GM12878 (cell line): ENCODE measurements at regions not wholly inside any gene's neighbourhood (a gene's known extent, or its start where the extent isn't known, plus 50 kb on each side); places are given as distances from the start of the nearest gene placed in this dataset.

ENCODE experiments used
- ATAC-seq: fragments of 200-7000 bp; cut with Tn5 transposase; 3 replicates; pipeline ENCODE4 v1.9.1; 2020; ENCODE audit warnings: mild to moderate bottlenecking, moderate library complexity
- BruUV-seq: library from RNA; stranded (reverse); fragments of 400-500 nt; replicated peaks from 2 replicates; lab custom pipeline; 2021; lab: Mats Ljungman, UMichigan
- CTCF ChIA-PET: fragments of 300-600 bp; sonication (Branson Sonifier 250); formaldehyde crosslinking; extraction: SDS; loops from one replicate; lab custom pipeline; 2021; ENCODE audit warnings: inconsistent platforms; lab: Yijun Ruan, JAX
- POLR2A ChIA-PET: fragments of 350-600 bp; formaldehyde crosslinking; extraction: SDS; loops from one replicate; lab custom pipeline; 2021; ENCODE audit warnings: inconsistent platforms; lab: Charles Lee
- RAD21 ChIA-PET: fragments of 300-600 bp; sonication (Branson Sonifier 250); formaldehyde crosslinking; loops from one replicate; lab custom pipeline; 2023; ENCODE audit warnings: antibody characterized with exemption; ENCODE audit not compliant: unreplicated experiment; lab: Charles Lee
- SMC1A ChIA-PET: fragments of 300-600 bp; sonication (Branson Sonifier 250); formaldehyde crosslinking; loops from one replicate; lab custom pipeline; 2023; ENCODE audit not compliant: unreplicated experiment, uncharacterized antibody; lab: Charles Lee
- DNase-seq: peaks from one replicate; pipeline ENCODE4 v3.0.0-alpha.2; 2011; ENCODE audit warnings: low read depth, low spot score
- FAIRE-seq: peaks from 3 replicates; lab custom pipeline; 2011; peaks lifted over from hg19 to GRCh38; lab: Jason Lieb, UNC
- H2AFZ ChIP-seq: 2 replicates; pipeline ENCODE4 v1.6.0; 2011; ENCODE audit warnings: low read depth, low read length, control low read depth; ENCODE audit not compliant: control insufficient read depth
- H3K27ac ChIP-seq: 2 replicates; pipeline ENCODE4 v1.5.1; 2011; ENCODE audit warnings: control low read depth; ENCODE audit not compliant: control insufficient read depth, insufficient read depth
- H3K27me3 ChIP-seq, 2 experiments: replicated peaks in 1 of 2; 2 replicates each; pipeline versions ENCODE4 v1.6.0 to v1.6.1; 2011; ENCODE audit warnings: low read length in 1 of 2; ENCODE audit not compliant: control insufficient read depth in 2 of 2, insufficient read depth in 2 of 2
- H3K36me3 ChIP-seq, 2 experiments: 2 replicates each; pipeline ENCODE4 v1.5.1; 2011; ENCODE audit warnings: low read length in 1 of 2; ENCODE audit not compliant: control insufficient read depth in 2 of 2, insufficient read depth in 2 of 2
- H3K4me1 ChIP-seq: 2 replicates; pipeline ENCODE4 v1.6.1; 2011; ENCODE audit warnings: mild to moderate bottlenecking, low read length, moderate library complexity, mixed read lengths; ENCODE audit not compliant: control insufficient read depth, insufficient read depth
- H3K4me2 ChIP-seq: 2 replicates; pipeline ENCODE4 v1.6.0; 2011; ENCODE audit warnings: control low read depth; ENCODE audit not compliant: control insufficient read depth, insufficient read depth
- H3K4me3 ChIP-seq: fragments of 200-600 bp; sonication (generic); 2 replicates; pipeline ENCODE4 v1.5.1; 2016
- H3K79me2 ChIP-seq: 2 replicates; pipeline ENCODE4 v1.6.0; 2011; ENCODE audit warnings: low read length; ENCODE audit not compliant: control insufficient read depth, insufficient read depth
- H3K9ac ChIP-seq: 2 replicates; pipeline ENCODE4 v1.8.0; 2011; ENCODE audit warnings: low read length, control low read depth, mixed read lengths; ENCODE audit not compliant: control insufficient read depth, insufficient read depth
- H3K9me3 ChIP-seq: replicated peaks from 3 replicates; pipeline ENCODE4 v1.5.1; 2011; ENCODE audit warnings: mild to moderate bottlenecking, low read length; ENCODE audit not compliant: control insufficient read depth, insufficient read depth
- H4K20me1 ChIP-seq: 2 replicates; pipeline ENCODE4 v1.6.0; 2011; ENCODE audit not compliant: control insufficient read depth, insufficient read depth
- ATF7 ChIP-seq: fragments of 450-650 bp; IDR thresholded peaks from 2 replicates; pipeline ENCODE4 v1.6.1; 2016; ENCODE audit warnings: low read depth, mild to moderate bottlenecking
- E4F1 ChIP-seq: fragments of 450-650 bp; IDR thresholded peaks from 2 replicates; pipeline ENCODE4 v1.6.1; 2018; ENCODE audit warnings: borderline replicate concordance, mild to moderate bottlenecking; ENCODE audit not compliant: partially characterized antibody
- KDM1A ChIP-seq: fragments of 200-600 bp; sonication (generic); IDR thresholded peaks from 2 replicates; pipeline ENCODE4 v1.6.1; 2016; ENCODE audit warnings: borderline replicate concordance
- MEF2A ChIP-seq: IDR thresholded peaks from 2 replicates; pipeline ENCODE4 v1.6.1; 2011; ENCODE audit warnings: low read depth, mild to moderate bottlenecking, low read length, moderate library complexity; ENCODE audit not compliant: insufficient read depth
- NFXL1 ChIP-seq: fragments of 450-650 bp; IDR thresholded peaks from 2 replicates; pipeline ENCODE4 v1.6.1; 2017; ENCODE audit warnings: antibody characterized with exemption, mild to moderate bottlenecking, borderline replicate concordance
- NFYB ChIP-seq: IDR thresholded peaks from 2 replicates; pipeline ENCODE4 v1.6.1; 2011; ENCODE audit warnings: low read depth, mild to moderate bottlenecking, low read length, improper control_type of control experiment, moderate library complexity; ENCODE audit not compliant: insufficient read depth
- POLR2A ChIP-seq: IDR thresholded peaks from 2 replicates; pipeline ENCODE4 v1.6.1; 2011; ENCODE audit warnings: low read depth, mild to moderate bottlenecking, low read length
- RAD21 ChIP-seq: IDR thresholded peaks from 2 replicates; pipeline ENCODE4 v1.6.1; 2011; ENCODE audit warnings: mild to moderate bottlenecking, low read depth, low read length, moderate library complexity; ENCODE audit not compliant: insufficient read depth
- RFX5 ChIP-seq: IDR thresholded peaks from 2 replicates; pipeline ENCODE4 v1.6.1; 2011; ENCODE audit warnings: low read depth, low read length, improper control_type of control experiment
- SMC3 ChIP-seq: IDR thresholded peaks from 2 replicates; pipeline ENCODE4 v1.6.1; 2011; ENCODE audit warnings: low read length, improper control_type of control experiment, borderline replicate concordance
- SUZ12 ChIP-seq: fragments of 200-600 bp; sonication (generic); IDR thresholded peaks from one replicate; pipeline ENCODE4 v1.6.1; 2018; ENCODE audit warnings: antibody characterized with exemption, mild to moderate bottlenecking; ENCODE audit not compliant: unreplicated experiment
- TAF1 ChIP-seq: IDR thresholded peaks from 2 replicates; pipeline ENCODE4 v1.6.1; 2011; ENCODE audit warnings: mild to moderate bottlenecking, low read depth, low read length, borderline replicate concordance
- WGBS: methylation state at CpG from one replicate; pipeline ENCODE4 v1.1.6; 2016; ENCODE audit warnings: low lambda C conversion rate; ENCODE audit not compliant: insufficient replicate concordance, insufficient coverage; ENCODE audit errors: missing lambda C conversion rate; 5-methylcytosine and 5-hydroxymethylcytosine counted together
- in situ Hi-C: fragments of 300-500 bp; cut with MboI; formaldehyde crosslinking; loops from 9 replicates; pipeline ENCODE4 v1.14.3; 2018; ENCODE audit warnings: mixed read lengths
- intact Hi-C: fragments of 100-400 bp; cut with micrococcal nuclease; formaldehyde crosslinking; loops from one replicate; pipeline ENCODE4 v1.14.2; 2022; ENCODE audit not compliant: unreplicated experiment
- TF ChIP-seq, protein P1 (sequence below), 3 experiments: IDR thresholded peaks in 2 of 3; conservative IDR thresholded peaks in 1 of 3; 2 replicates each; pipeline ENCODE4 v1.5.1; 2011; ENCODE audit warnings: low read depth in 3 of 3, low read length in 3 of 3, mild to moderate bottlenecking in 3 of 3, control low read depth in 2 of 3, moderate library complexity in 2 of 3, inconsistent platforms in 1 of 3, mixed read lengths in 1 of 3; ENCODE audit not compliant: control insufficient read depth in 2 of 3, insufficient read depth in 1 of 3; ENCODE audit errors: extremely low read depth in 1 of 3

GRCh38 chr11:112797648-112798293, 163.4 kb upstream of the NCAM1 start:
- peak; percentile 44 for FAIRE-seq
- in situ Hi-C loops: no loop called here
- no TSS peak for BruUV-seq
- intact Hi-C loops: loop anchor here (1.0 to 10.0 kb wide), 2 partner anchors 492 to 573 kb away; partner anchors contain the start of gene PTS
- H2AFZ ChIP-seq: peak overlapping the region; percentile 45; the same call in 1 of the 2 replicates
- H4K20me1 ChIP-seq: no peaks in the 10 kb centered on the region
- H3K4me2 ChIP-seq: no peak overlapping the region; the same call in 1 of the 2 replicates
- 0 out of 2 replicates have a peak, but pooled peaks cover 3% of the 10 kb centered on the region for H3K4me1 ChIP-seq
- ChIA-PET RAD21 (interaction anchor here (1.0 to 1.2 kb wide), 2 partner anchors 210 to 492 kb away, joined by 6 to 9 read pairs; no protein-coding TSS in a partner anchor), CTCF (interaction anchor here (0.8 to 4.8 kb wide), 3 partner anchors 10 to 491 kb away, joined by 3 to 116 read pairs (median 12); no protein-coding TSS in a partner anchor), POLR2A (no interaction called here), SMC1A (interaction anchor here (0.8 to 3.6 kb wide), 4 partner anchors 10 to 492 kb away, joined by 3 to 77 read pairs (median 3); no protein-coding TSS in a partner anchor)
- H3K4me3 ChIP-seq: no peak overlapping the region
- no peaks in the 10 kb centered on the region; a peak in 2 of 4 replicates for H3K27me3 ChIP-seq
- no peak for DNase-seq
- no peak overlapping the region for H3K27ac ChIP-seq
- H3K79me2 ChIP-seq: no peaks in the 10 kb centered on the region
- H3K9ac ChIP-seq: no peak overlapping the region
- H3K36me3 ChIP-seq: no peaks in the 10 kb centered on the region
- peak; percentile 76 for ATAC-seq
- 35% methylated on average over 14 of the region's 14 CpGs for WGBS
- no peaks in the 10 kb centered on the region for H3K9me3 ChIP-seq
- TF ChIP-seq SUZ12: no peak
- TF ChIP-seq, protein P1, sequence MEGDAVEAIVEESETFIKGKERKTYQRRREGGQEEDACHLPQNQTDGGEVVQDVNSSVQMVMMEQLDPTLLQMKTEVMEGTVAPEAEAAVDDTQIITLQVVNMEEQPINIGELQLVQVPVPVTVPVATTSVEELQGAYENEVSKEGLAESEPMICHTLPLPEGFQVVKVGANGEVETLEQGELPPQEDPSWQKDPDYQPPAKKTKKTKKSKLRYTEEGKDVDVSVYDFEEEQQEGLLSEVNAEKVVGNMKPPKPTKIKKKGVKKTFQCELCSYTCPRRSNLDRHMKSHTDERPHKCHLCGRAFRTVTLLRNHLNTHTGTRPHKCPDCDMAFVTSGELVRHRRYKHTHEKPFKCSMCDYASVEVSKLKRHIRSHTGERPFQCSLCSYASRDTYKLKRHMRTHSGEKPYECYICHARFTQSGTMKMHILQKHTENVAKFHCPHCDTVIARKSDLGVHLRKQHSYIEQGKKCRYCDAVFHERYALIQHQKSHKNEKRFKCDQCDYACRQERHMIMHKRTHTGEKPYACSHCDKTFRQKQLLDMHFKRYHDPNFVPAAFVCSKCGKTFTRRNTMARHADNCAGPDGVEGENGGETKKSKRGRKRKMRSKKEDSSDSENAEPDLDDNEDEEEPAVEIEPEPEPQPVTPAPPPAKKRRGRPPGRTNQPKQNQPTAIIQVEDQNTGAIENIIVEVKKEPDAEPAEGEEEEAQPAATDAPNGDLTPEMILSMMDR (IDR thresholded peaks at IDR 0.05 in 2 of 3, conservative IDR thresholded peaks at IDR 0.05 in 1 of 3; ENCODE audit: control insufficient read depth in 2 of 3, extremely low read depth in 1 of 3, insufficient read depth in 1 of 3, low read depth in 3 of 3, low read length in 3 of 3): peak; percentile 39 to 70 (median 48)
- TF ChIP-seq KDM1A: no peak
- peak; percentile 60 for TF ChIP-seq RAD21
- TF ChIP-seq TAF1: no peak
- no peak for TF ChIP-seq POLR2A
- TF ChIP-seq ATF7: no peak
- no peak for TF ChIP-seq NFXL1
- no peak for TF ChIP-seq RFX5
- TF ChIP-seq E4F1: no peak
- peak; percentile 40; the same call in 1 of the 2 replicates for TF ChIP-seq SMC3
- TF ChIP-seq NFYB: no peak
- no peak for TF ChIP-seq MEF2A
